H1 (cell line): ENCODE measurements at regions not wholly inside any gene's neighbourhood (a gene's known extent, or its start where the extent isn't known, plus 50 kb on each side); places are given as distances from the start of the nearest gene placed in this dataset.

Source experiments
- ASH2L ChIP-seq: fragments of 200-600, 300-600 bp; sonication (generic); IDR thresholded peaks from one replicate; pipeline ENCODE4 v1.7.1; 2017; ENCODE audit warnings: low read length
- GABPA ChIP-seq: IDR thresholded peaks from 2 replicates; pipeline ENCODE4 v1.6.1; 2011; ENCODE audit warnings: mild to moderate bottlenecking, low read length, moderate library complexity, borderline replicate concordance; ENCODE audit not compliant: insufficient read depth
- HDAC2 ChIP-seq, 2 experiments: fragments of 300-600 bp in 1 of 2; sonication (generic) in 1 of 2; IDR thresholded peaks; 2 replicates each; pipeline ENCODE4 v1.6.1; 2011 to 2012; ENCODE audit warnings: low read depth in 2 of 2, low read length in 2 of 2, mild to moderate bottlenecking in 2 of 2, moderate library complexity in 2 of 2, borderline replicate concordance in 1 of 2, inconsistent platforms in 1 of 2
- JUND ChIP-seq: IDR thresholded peaks from 2 replicates; pipeline ENCODE4 v1.6.1; 2011; ENCODE audit warnings: mild to moderate bottlenecking, improper control_type of control experiment, low read length
- SIN3A ChIP-seq, 2 experiments: IDR thresholded peaks in 1 of 2; conservative IDR thresholded peaks in 1 of 2; 2 replicates each; pipeline ENCODE4 v1.6.1; 2011 to 2012; ENCODE audit warnings: low read length in 2 of 2, improper control_type of control experiment in 1 of 2, low read depth in 1 of 2, mild to moderate bottlenecking in 1 of 2
- SIX5 ChIP-seq: IDR thresholded peaks from 2 replicates; pipeline ENCODE4 v1.6.1; 2011; ENCODE audit warnings: mild to moderate bottlenecking, low read depth, low read length

DNA sequence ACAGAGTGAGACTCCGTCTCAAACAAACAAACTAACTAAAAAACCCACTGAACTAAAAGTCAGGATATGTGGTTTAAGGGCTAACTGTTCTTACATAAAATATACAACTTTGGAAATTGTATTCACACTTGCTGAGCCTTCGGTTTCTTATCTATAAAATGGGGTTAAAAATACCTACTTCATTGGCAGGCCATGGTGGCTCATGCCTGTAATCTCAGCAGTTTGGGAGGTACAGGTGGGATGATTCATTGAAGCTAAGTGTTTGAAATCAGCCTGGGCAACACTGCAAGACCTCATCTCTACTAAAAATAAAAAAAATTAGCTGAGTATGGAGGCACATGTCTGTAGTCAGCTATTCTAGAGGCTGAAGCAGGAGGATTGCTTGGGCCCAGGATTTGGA is 115.4 kb upstream of the KLF6 start (continued):
- TF ChIP-seq SIN3A (conservative IDR thresholded peaks at IDR 0.05 in 1 of 2, IDR thresholded peaks at IDR 0.05 in 1 of 2; ENCODE audit: low read depth in 1 of 2, low read length in 2 of 2) (no peak), SIX5 (no peak), HDAC2 (IDR thresholded peaks at IDR 0.05; ENCODE audit: borderline replicate concordance in 1 of 2, low read depth in 2 of 2, low read length in 2 of 2) (no peak), JUND (no peak), ASH2L (no peak), GABPA (no peak)
